AG04450 (cell line): ENCODE measurements at regions not wholly inside any gene's neighbourhood (a gene's known extent, or its start where the extent isn't known, plus 50 kb on each side); places are given as distances from the start of the nearest gene placed in this dataset.
"Not testable (repeated sequence)": the region's sequence is repeated elsewhere in the genome, so short reads cannot be mapped to it uniquely, and the experiment has no call there.

Source experiments
- CTCF ChIA-PET: fragments of 300-600, 350-600 bp; formaldehyde crosslinking; extraction: SDS; loops from one replicate; lab custom pipeline; 2022; ENCODE audit warnings: antibody characterized with exemption, inconsistent platforms; lab: Charles Lee
- POLR2A ChIA-PET: fragments of 350-600 bp; formaldehyde crosslinking; extraction: SDS; loops from one replicate; lab custom pipeline; 2021; ENCODE audit warnings: antibody characterized with exemption, inconsistent platforms; lab: Yijun Ruan, JAX
- DNase-seq: peaks from one replicate; pipeline ENCODE4 v3.0.0-alpha.2; 2011; ENCODE audit warnings: low read depth, low spot score
- H3K27ac ChIP-seq: one replicate; pipeline ENCODE4 v1.5.1; 2012; ENCODE audit warnings: low read depth, low read length, control low read depth
- H3K27me3 ChIP-seq: one replicate; pipeline ENCODE4 v1.6.0; 2012; ENCODE audit warnings: low read length; ENCODE audit not compliant: control insufficient read depth, insufficient read depth
- H3K4me3 ChIP-seq: 2 replicates; pipeline ENCODE4 v1.5.1; 2011; ENCODE audit warnings: mild to moderate bottlenecking, low read depth, low read length, control low read depth
- H3K9me3 ChIP-seq: 2 replicates; pipeline ENCODE4 v1.5.1; 2012; ENCODE audit warnings: low read length; ENCODE audit not compliant: control insufficient read depth, insufficient read depth

DNA sequence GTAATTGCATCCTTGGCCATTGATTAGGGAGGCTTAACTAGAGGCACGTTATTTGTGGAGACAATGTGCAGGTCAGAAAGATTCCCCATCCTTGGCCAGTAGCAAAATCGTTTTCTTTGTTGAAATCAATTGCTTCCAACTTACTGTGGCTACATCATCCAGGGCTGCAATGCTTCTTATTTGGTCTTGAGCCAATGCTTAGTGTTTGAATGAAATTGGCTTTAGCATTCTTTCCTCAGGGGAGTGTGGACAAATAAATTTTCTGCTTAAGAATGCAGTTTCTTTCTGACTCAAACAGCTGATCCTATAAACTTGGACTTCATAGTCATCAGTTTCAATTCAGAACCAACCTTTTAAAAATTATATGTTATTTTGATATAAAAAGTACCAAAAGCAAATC, 95.6 kb downstream of the ARHGAP11B start:
- H3K9me3 ChIP-seq, CTCF ChIA-PET, H3K4me3 ChIP-seq, H3K27me3 ChIP-seq, POLR2A ChIA-PET, DNase-seq, H3K27ac ChIP-seq: not testable (repeated sequence)

DNA sequence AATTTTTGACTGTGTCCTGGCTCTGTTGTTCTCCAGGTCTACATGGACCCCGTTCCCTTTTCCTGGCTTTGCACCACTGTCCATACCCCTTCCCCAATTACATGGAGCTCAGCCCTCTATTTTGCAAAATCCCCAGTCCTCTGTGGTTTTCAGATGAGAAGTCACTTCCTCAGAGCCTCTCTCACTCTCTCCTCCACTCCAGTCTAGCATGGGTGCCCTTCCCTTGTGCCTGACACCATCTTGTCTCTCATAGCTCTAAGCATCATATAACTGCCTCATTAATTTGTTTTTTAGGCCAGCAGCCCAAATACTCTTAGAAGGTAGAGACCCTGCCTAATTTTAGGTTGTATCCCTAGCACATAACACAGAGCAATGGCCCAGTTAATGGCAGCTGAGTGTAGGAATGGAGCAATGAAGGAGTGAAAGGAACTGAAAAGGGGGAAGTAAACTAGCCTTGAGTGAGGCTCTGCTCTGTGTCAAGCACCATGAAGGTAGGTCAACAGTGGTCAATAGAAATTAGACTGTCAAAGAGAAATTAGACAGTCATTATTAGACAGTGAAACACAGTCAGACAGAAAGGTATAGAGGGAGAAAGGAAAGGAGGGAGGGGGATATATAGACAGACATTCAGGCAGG, 97.7 kb downstream of the ARHGAP11B start:
- H3K27ac ChIP-seq, H3K9me3 ChIP-seq, POLR2A ChIA-PET, H3K4me3 ChIP-seq, H3K27me3 ChIP-seq, CTCF ChIA-PET, DNase-seq: not testable (repeated sequence)

DNA sequence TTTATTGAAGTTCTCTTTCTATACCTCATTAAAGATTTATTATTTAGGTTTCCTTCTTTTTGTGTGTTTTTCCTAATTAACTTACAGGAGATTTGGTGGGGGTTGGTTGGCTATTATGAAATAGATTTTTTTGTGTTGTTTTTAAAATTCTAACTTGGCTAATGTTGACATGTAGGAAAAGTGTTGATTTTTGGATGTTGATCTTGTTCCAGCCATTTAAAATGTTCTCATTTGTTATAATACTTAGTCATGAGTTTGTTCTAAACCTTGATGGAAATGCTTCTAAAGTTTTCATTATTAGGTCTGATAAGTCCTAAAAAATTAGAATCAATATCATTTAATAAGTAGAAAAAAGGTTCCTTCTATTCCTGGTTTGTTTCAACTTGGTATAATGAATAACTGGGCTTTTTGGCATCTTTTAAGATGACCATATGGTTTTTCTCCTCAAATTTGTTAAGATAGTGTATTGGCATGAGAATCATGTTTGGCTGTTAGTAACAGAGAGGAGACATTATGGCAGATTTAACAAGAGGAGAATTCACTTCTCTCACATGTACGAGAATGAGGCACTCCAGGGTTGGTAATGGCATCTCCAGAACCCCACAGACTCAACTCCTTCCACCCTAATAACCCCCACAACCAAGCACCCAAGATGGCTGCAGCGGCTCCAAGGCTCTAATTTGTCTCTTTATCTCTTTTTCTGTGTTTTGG, 104.1 kb downstream of the ARHGAP11B start:
- CTCF ChIA-PET, H3K9me3 ChIP-seq, POLR2A ChIA-PET, DNase-seq, H3K27me3 ChIP-seq, H3K4me3 ChIP-seq, H3K27ac ChIP-seq: not testable (repeated sequence)

DNA sequence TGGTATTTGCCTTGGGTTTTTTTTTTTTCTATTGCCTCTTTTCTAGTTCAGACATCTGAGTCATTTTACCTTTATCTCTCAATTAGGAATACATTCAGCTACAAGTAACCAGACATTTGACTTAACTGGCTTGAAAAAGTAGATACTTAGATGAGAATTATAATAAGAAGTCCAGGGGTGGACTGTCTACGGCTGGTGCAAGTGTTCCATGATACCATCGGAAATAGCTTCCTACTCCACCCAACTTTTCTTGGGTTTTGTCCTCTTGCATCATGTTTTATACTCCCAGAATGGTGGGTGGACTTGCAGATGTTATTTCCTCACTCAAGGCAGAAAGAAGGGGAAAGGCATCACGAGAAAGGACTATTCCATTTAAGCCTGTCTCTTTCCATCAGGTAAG, 104.7 kb downstream of the ARHGAP11B start:
- CTCF ChIA-PET, H3K27me3 ChIP-seq, H3K9me3 ChIP-seq, H3K27ac ChIP-seq, POLR2A ChIA-PET, DNase-seq, H3K4me3 ChIP-seq: not testable (repeated sequence)

DNA sequence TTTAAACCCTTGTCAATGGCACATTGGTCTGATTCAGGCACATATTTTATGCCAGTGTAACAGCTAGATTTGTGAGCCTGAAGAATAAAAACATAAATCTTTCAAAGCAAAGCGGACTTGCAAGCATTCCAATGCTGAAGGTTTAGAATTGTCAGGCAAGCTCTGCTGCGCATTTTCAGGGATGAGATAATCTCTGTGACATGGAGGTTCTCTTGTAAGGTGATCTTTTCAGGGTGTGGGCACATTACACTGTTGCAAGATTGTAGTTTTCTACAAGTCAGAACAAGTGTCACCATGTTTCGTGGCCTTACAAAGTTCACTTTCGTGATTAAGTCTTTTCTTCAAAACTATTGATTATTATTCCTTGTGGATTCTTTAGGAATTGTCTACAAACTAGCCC, 106.2 kb downstream of the ARHGAP11B start:
- H3K27ac ChIP-seq, H3K27me3 ChIP-seq, DNase-seq, POLR2A ChIA-PET, H3K4me3 ChIP-seq, H3K9me3 ChIP-seq, CTCF ChIA-PET: not testable (repeated sequence)

DNA sequence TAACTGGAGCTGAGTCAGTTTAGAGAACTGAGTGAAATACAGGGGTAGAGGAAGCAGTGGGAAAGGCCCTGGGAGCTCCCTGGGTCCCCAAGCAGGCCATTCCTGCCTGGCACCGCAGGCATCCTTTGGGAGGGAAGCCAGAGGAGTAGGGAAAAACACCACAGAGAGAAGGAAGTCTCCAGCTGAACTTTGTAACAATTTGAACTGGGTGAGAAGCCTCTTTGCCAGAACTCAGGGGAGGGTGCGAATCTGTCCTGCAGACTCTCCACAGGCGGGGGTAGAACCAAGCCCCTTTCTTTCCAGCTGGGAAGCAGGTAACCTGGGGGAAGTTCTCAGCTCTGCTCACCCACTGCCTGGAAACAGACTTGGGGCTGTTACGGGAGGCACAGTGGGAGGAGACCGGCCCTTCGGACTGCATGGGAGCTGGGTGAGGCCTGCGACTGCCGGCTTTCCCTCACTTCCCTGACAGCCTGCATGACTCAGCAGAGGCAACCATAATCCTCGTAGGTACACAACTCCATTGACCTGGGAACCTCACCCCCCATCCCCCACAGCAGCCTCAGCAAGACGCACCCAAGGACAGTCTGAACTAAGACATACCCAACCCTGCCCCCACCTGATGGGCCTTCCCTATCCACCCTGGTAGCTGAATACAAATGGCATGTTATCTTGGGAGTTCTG, 110.1 kb downstream of the ARHGAP11B start:
- CTCF ChIA-PET, H3K27ac ChIP-seq, POLR2A ChIA-PET, H3K27me3 ChIP-seq, DNase-seq, H3K9me3 ChIP-seq, H3K4me3 ChIP-seq: not testable (repeated sequence)

DNA sequence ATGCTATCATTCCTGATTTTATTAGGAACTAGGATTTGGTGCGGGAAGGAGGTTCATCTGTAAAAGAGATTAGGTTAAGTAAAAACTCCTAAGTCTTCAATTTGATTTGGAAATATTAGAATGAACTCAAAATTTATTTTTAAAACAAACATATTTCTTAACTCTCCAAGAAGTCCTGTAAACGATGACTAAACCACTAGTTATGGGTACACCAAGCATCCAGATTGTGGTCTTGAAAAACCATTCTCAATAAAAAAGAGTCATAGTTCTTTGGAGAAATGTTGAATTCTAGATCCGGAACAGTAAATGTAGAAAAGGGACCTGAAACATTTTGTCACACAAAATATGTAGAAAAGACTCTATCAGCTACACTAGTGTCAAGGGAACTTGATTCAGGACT, 116.9 kb downstream of the ARHGAP11B start:
- DNase-seq, POLR2A ChIA-PET, H3K27ac ChIP-seq, H3K4me3 ChIP-seq, H3K9me3 ChIP-seq, H3K27me3 ChIP-seq, CTCF ChIA-PET: not testable (repeated sequence)

DNA sequence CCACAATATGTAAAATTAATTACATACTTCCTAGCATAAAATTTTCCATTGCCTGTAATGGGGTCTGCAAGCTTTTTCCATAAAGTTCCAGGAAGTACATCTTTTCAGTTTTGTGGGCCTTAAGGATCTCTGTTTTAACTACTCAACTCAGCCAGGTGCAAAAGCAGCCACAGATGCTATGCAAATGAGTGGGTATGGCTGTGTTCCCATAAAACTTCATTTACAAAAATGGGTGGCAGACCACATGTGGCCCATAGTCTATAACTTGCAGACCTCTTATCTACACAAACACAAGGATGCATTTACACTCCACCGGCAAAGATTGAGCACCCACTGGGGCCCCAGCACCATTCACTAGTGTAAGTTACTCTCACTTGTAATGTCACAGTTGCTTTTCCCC, 123.1 kb downstream of the ARHGAP11B start:
- DNase-seq, H3K4me3 ChIP-seq, H3K9me3 ChIP-seq, CTCF ChIA-PET, H3K27me3 ChIP-seq, H3K27ac ChIP-seq, POLR2A ChIA-PET: not testable (repeated sequence)
